GM23338 (cell line): ENCODE measurements at regions not wholly inside any gene's neighbourhood (a gene's known extent, or its start where the extent isn't known, plus 50 kb on each side); places are given as distances from the start of the nearest gene placed in this dataset.

ENCODE experiments used
- ATAC-seq: fragments of 200-7000 bp; cut with Tn5 transposase; 3 replicates; pipeline ENCODE4 v1.9.1; 2020
- DNase-seq: peaks from one replicate; pipeline ENCODE4 v3.0.0-alpha.2; 2015; ENCODE audit warnings: low spot score
- H2AFZ ChIP-seq: fragments of 200-600 bp; sonication (generic); 2 replicates; pipeline ENCODE4 v1.8.0; 2016; ENCODE audit warnings: antibody characterized with exemption, mild to moderate bottlenecking, moderate library complexity
- H3F3A ChIP-seq: fragments of 200-600 bp; sonication (generic); replicated peaks from 2 replicates; pipeline ENCODE4 v1.8.0; 2017; ENCODE audit warnings: antibody characterized with exemption, mixed run types, low read depth
- H3K27ac ChIP-seq: fragments of 200-600 bp; sonication (generic); 2 replicates; pipeline ENCODE4 v1.6.1; 2016; ENCODE audit warnings: low read depth
- H3K27me3 ChIP-seq: fragments of 200-600 bp; sonication (generic); 2 replicates; pipeline ENCODE4 v1.8.0; 2016; ENCODE audit warnings: mild to moderate bottlenecking, mixed run types, moderate library complexity; ENCODE audit not compliant: insufficient read depth
- H3K36me3 ChIP-seq: fragments of 200-600 bp; sonication (generic); 2 replicates; pipeline ENCODE4 v1.8.0; 2016; ENCODE audit warnings: mild to moderate bottlenecking; ENCODE audit not compliant: insufficient read depth
- H3K4me1 ChIP-seq: fragments of 200-600 bp; sonication (generic); 2 replicates; pipeline ENCODE4 v1.8.0; 2016; ENCODE audit warnings: mild to moderate bottlenecking, moderate library complexity; ENCODE audit not compliant: insufficient read depth
- H3K4me2 ChIP-seq: fragments of 200-600 bp; sonication (generic); 2 replicates; pipeline ENCODE4 v1.7.1; 2017; ENCODE audit warnings: mixed run types
- H3K4me3 ChIP-seq: fragments of 200-600 bp; sonication (generic); 2 replicates; pipeline ENCODE4 v1.6.1; 2016; ENCODE audit warnings: mixed run types
- H3K79me2 ChIP-seq: fragments of 200-600 bp; sonication (generic); replicated peaks from 2 replicates; pipeline ENCODE4 v1.8.0; 2017; ENCODE audit warnings: mild to moderate bottlenecking; ENCODE audit not compliant: insufficient read depth
- H3K9me2 ChIP-seq: fragments of 200-600 bp; sonication (generic); 2 replicates; pipeline ENCODE4 v1.8.0; 2017; ENCODE audit not compliant: insufficient read depth
- H4K20me1 ChIP-seq: fragments of 200-600 bp; sonication (generic); replicated peaks from 2 replicates; pipeline ENCODE4 v1.8.0; 2017; ENCODE audit warnings: mild to moderate bottlenecking; ENCODE audit not compliant: insufficient read depth
- H3K27ac Mint-ChIP-seq: 2 replicates; pipeline ENCODE4 v1.8.0; 2020; ENCODE audit warnings: inconsistent platforms, mild to moderate bottlenecking, moderate library complexity, mixed read lengths
- H3K27me3 Mint-ChIP-seq: 3 replicates; pipeline ENCODE4 v1.8.0; 2022; ENCODE audit warnings: low read depth, mild to moderate bottlenecking, moderate library complexity, mixed read lengths, inconsistent platforms; ENCODE audit not compliant: insufficient read depth, poor library complexity
- H3K36me3 Mint-ChIP-seq: 3 replicates; pipeline ENCODE4 v1.8.0; 2021; ENCODE audit warnings: low read depth, mild to moderate bottlenecking, inconsistent platforms, moderate library complexity, mixed read lengths
- H3K4me1 Mint-ChIP-seq: 3 replicates; pipeline ENCODE4 v1.8.0; 2020; ENCODE audit warnings: mild to moderate bottlenecking, inconsistent platforms, mixed read lengths
- H3K4me3 Mint-ChIP-seq: 3 replicates; pipeline ENCODE4 v1.8.0; 2021; ENCODE audit warnings: moderate library complexity, mild to moderate bottlenecking, inconsistent platforms, mixed read lengths
- H3K9me3 Mint-ChIP-seq: 3 replicates; pipeline ENCODE4 v1.8.0; 2020; ENCODE audit warnings: moderate library complexity, mild to moderate bottlenecking, inconsistent platforms, mixed read lengths
- CREB1 ChIP-seq: fragments of 250-450 bp; sonication (Bioruptor Pico); IDR thresholded peaks from 2 replicates; pipeline ENCODE4 v1.5.0; 2020; ENCODE audit warnings: low read depth, mild to moderate bottlenecking, moderate library complexity
- CTCF ChIP-seq, 2 experiments: fragments of 200-600 bp in 1 of 2; sonication (generic) in 1 of 2; conservative IDR thresholded peaks; 2 replicates each; pipeline versions ENCODE4 v1.5.1 to v1.6.1; 2016 to 2017; ENCODE audit warnings: antibody characterized with exemption in 2 of 2, low read depth in 2 of 2, mild to moderate bottlenecking in 2 of 2, moderate library complexity in 1 of 2
- ETS1 ChIP-seq: IDR thresholded peaks from 2 replicates; pipeline ENCODE4 v1.6.1; 2016; ENCODE audit warnings: antibody characterized with exemption
- EZH2 ChIP-seq: fragments of 200-600 bp; sonication (generic); IDR thresholded peaks from one replicate; pipeline ENCODE4 v1.8.0; 2017; ENCODE audit warnings: antibody characterized with exemption, mild to moderate bottlenecking, low read depth; ENCODE audit not compliant: unreplicated experiment
- EZH2phosphoT487 ChIP-seq: fragments of 200-600 bp; sonication (generic); IDR thresholded peaks from one replicate; pipeline ENCODE4 v1.8.1; 2018; ENCODE audit warnings: antibody characterized with exemption; ENCODE audit not compliant: unreplicated experiment
- JUNB ChIP-seq: IDR thresholded peaks from one replicate; pipeline ENCODE4 v1.6.1; 2016; ENCODE audit warnings: antibody characterized with exemption; ENCODE audit not compliant: unreplicated experiment
- NANOG ChIP-seq: IDR thresholded peaks from 2 replicates; pipeline ENCODE4 v1.6.1; 2016; ENCODE audit warnings: antibody characterized with exemption, borderline replicate concordance
- REST ChIP-seq: IDR thresholded peaks from one replicate; pipeline ENCODE4 v1.6.1; 2018; ENCODE audit warnings: antibody characterized with exemption; ENCODE audit not compliant: unreplicated experiment
- STAT1 ChIP-seq: IDR thresholded peaks from one replicate; pipeline ENCODE4 v1.6.1; 2016; ENCODE audit warnings: antibody characterized with exemption; ENCODE audit not compliant: unreplicated experiment
- ZNF114 ChIP-seq: fragments of 250-450 bp; sonication (Bioruptor Pico); IDR thresholded peaks from 2 replicates; pipeline ENCODE4 v1.5.0; 2020; ENCODE audit warnings: mild to moderate bottlenecking, moderate library complexity
- ZNF331 ChIP-seq: fragments of 250-450 bp; sonication (Bioruptor Pico); IDR thresholded peaks from 2 replicates; pipeline ENCODE4 v1.5.0; 2020; ENCODE audit warnings: low read depth, mild to moderate bottlenecking, moderate library complexity

DNA sequence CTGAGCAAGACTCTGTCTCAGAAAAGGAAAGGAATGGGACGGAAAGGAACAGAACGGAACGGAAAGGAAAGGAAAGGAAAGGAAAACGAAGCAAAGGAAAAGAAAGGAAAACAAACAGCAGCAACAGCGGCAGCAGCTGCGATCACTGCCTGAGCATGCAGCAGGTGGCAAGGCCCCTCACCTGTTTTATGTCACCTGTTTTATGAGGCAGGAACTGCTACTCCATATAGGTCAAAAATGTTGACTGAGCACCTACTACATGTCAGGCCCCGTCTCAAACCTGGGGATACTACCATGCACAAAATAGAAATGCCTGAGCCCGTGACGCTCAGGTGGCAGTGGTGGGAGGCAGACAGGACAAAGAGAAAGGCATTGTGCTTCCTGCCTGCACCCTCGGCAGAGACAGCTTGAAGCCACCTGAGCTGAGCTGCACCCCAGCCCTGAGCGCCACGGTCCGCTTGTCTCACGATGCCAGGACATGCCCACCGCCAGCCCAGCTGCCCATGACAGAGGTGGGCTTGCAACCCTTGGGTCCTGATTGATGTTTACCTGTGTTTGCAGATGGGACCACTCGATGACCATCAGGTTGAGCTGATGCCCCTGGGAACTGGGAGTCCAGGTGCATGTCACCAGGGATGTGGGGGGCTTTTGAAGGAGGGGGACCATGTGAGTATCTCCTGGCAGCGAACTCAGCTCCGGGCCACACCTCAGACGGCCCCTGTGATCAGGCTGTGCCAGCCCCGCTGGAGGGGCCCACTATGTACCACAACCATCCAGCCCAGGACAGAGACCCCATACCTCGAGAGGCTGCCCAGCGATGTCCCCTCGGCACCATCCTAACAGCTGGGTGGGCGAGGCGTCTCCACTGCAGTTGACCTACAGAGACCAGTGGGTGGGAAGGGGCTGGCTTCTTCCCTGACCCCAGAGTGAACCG, 77.4 kb downstream of the RMI2 start:
- Histone ChIP-seq H3K4me1 (peaks cover 1% of the 10 kb centered on the region; the same call in 1 of the 2 replicates), H3F3A (no peaks in the 10 kb centered on the region), H3K4me3 (no peak overlapping the region), H3K9me2 (no peaks in the 10 kb centered on the region), H2AFZ (no peak overlapping the region), H3K36me3 (no peaks in the 10 kb centered on the region), H3K4me2 (no peak overlapping the region), H3K27ac (no peak overlapping the region), H3K79me2 (no peaks in the 10 kb centered on the region), H3K27me3 (no peaks in the 10 kb centered on the region), H4K20me1 (no peaks in the 10 kb centered on the region)
- peaks cover 2% of the 10 kb centered on the region; the same call in 2 of the 3 replicates for H3K4me1 Mint-ChIP-seq
- no peak overlapping the region for H3K27ac Mint-ChIP-seq
- H3K27me3 Mint-ChIP-seq, result peaks cover 3% of the 10 kb centered on the region
- H3K36me3 Mint-ChIP-seq, result no peaks in the 10 kb centered on the region
- TF ChIP-seq ETS1 (no peak), CTCF (conservative IDR thresholded peaks at IDR 0.05; ENCODE audit: low read depth in 2 of 2) (no peak)
- peaks cover 3% of the 10 kb centered on the region; the same call in 1 of the 3 replicates for H3K9me3 Mint-ChIP-seq
- DNase-seq (no peak), ATAC-seq (no peak)
- no peak overlapping the region for H3K4me3 Mint-ChIP-seq

DNA sequence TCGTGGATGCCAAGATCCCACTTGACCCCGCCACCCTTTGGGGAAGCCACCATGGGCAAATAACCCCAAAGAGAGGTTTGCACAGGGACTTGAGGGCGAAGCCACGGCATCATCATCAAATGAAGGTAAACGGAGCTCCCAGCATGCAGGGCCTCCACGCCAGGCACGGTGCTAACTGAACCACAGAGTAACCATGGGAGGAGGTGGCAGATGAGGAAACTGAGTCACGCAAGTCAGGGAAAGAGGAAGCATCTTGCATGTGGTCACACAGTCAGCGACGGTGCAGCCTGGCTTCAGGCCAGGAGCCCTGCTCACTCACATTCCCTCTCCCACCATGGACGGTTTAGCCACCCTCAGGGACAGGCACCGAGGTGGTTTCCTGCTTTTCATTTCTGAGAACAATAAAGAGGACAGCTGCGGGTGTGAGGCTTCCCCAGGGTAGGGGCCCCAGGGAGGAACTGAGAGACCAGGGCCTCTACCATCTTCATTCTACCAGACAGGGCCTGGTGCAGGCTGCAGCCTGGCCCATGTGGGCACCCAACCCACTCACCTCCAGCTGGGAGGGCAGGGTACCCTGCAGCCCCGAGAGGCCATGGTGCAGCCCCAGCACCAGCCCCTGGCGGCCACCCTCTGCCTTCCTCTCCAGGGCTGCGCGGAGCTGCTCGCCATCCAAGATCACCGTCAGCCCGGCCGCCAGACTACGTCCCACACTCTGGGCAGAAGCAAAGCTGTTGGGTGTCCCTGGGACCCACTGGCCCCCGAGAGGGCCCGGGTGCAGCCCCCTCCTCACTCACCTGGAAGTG, 78.3 kb downstream of the RMI2 start:
- Histone ChIP-seq H3K4me1 (peaks cover 4% of the 10 kb centered on the region; the same call in 1 of the 2 replicates), H4K20me1 (no peaks in the 10 kb centered on the region), H3K9me2 (no peaks in the 10 kb centered on the region), H3K4me3 (no peak overlapping the region), H3K27me3 (no peaks in the 10 kb centered on the region), H3K36me3 (no peaks in the 10 kb centered on the region), H2AFZ (no peak overlapping the region), H3F3A (no peaks in the 10 kb centered on the region), H3K4me2 (no peak overlapping the region), H3K79me2 (no peaks in the 10 kb centered on the region), H3K27ac (no peak overlapping the region)
- peaks cover 8% of the 10 kb centered on the region; the same call in 2 of the 3 replicates for H3K4me1 Mint-ChIP-seq
- no peak overlapping the region for H3K4me3 Mint-ChIP-seq
- peaks cover 8% of the 10 kb centered on the region for H3K27me3 Mint-ChIP-seq
- peaks cover 3% of the 10 kb centered on the region; the same call in 1 of the 3 replicates for H3K9me3 Mint-ChIP-seq
- no peaks in the 10 kb centered on the region for H3K36me3 Mint-ChIP-seq
- no peak overlapping the region for H3K27ac Mint-ChIP-seq
- ATAC-seq, result no peak
- DNase-seq, result no peak
- TF ChIP-seq CREB1 (CRISPR knock-in tag) (no peak), JUNB (no peak), ETS1 (no peak), REST (no peak), ZNF331 (CRISPR knock-in tag) (no peak), CTCF (conservative IDR thresholded peaks at IDR 0.05; ENCODE audit: low read depth in 2 of 2) (no peak), EZH2phosphoT487 (no peak), NANOG (no peak), EZH2 (no peak), STAT1 (no peak), ZNF114 (CRISPR knock-in tag) (no peak)
